C4-2B (cell line): ENCODE measurements at regions not wholly inside any gene's neighbourhood (a gene's known extent, or its start where the extent isn't known, plus 50 kb on each side); places are given as distances from the start of the nearest gene placed in this dataset.

ENCODE experiments used
- H3K27ac ChIP-seq: fragments of 450-650 bp; 2 replicates; pipeline ENCODE4 v1.5.1; 2017
- CTCF ChIP-seq: fragments of 450-650 bp; conservative IDR thresholded peaks from 2 replicates; pipeline ENCODE4 v1.5.1; 2017; ENCODE audit warnings: mild to moderate bottlenecking
- ZFX ChIP-seq: fragments of 450-650 bp; IDR thresholded peaks from 2 replicates; pipeline ENCODE4 v1.6.1; 2017

- no peak overlapping the region for H3K27ac ChIP-seq
- no peak for TF ChIP-seq ZFX
- no peak for TF ChIP-seq CTCF
Measured at GRCh38 chr10:10392511-10392910, 625.2 kb upstream of the CELF2 start.

- TF ChIP-seq CTCF (no peak), ZFX (no peak)
- no peak overlapping the region for H3K27ac ChIP-seq
Measured at GRCh38 chr10:10394933-10395658, 622.6 kb upstream of the CELF2 start.

- TF ChIP-seq CTCF (no peak), ZFX (no peak)
- no peak overlapping the region for H3K27ac ChIP-seq
Measured at GRCh38 chr10:10396601-10397000, 621.1 kb upstream of the CELF2 start.

- no peak for TF ChIP-seq CTCF
- no peak for TF ChIP-seq ZFX
- no peak overlapping the region for H3K27ac ChIP-seq
Measured at GRCh38 chr10:10397906-10398305, 619.8 kb upstream of the CELF2 start.

GRCh38 chr10:10403762-10404161, 613.9 kb upstream of the CELF2 start:
- TF ChIP-seq CTCF (no peak), ZFX (no peak)
- no peak overlapping the region for H3K27ac ChIP-seq

GRCh38 chr10:10417671-10418070, 600.0 kb upstream of the CELF2 start:
- no peak overlapping the region for H3K27ac ChIP-seq
- TF ChIP-seq ZFX (no peak), CTCF (no peak)

GRCh38 chr10:10418387-10418786, 599.3 kb upstream of the CELF2 start:
- TF ChIP-seq ZFX (no peak), CTCF (no peak)
- H3K27ac ChIP-seq = no peak overlapping the region
